ENCODE measurements at regions not wholly inside any gene's neighbourhood (a gene's known extent, or its start where the extent isn't known, plus 50 kb on each side); places are given as distances from the start of the nearest gene placed in this dataset.

DNA sequence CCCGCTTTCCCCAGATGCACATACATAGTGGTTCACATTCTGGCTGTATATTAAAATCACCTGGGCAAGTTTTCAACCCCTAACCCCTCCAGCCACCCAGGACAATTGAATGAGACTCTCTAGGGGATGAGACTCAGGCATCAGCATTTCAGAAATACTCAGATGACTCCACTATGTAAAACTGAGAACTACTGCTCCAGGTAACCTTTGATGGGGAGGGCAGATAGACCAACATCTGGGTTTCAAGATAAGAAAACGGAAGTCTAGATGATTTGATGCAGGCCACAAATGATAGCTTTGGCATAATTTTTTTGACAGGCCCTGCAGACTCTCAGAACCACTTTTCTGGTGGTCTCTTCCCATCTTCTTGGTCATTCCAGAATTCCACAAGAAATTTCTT is 341.1 kb downstream of the EMP1 start:
- TF ChIP-seq POLR2A (IDR thresholded peaks at IDR 0.05) = no peak
- TF ChIP-seq, protein P1, sequence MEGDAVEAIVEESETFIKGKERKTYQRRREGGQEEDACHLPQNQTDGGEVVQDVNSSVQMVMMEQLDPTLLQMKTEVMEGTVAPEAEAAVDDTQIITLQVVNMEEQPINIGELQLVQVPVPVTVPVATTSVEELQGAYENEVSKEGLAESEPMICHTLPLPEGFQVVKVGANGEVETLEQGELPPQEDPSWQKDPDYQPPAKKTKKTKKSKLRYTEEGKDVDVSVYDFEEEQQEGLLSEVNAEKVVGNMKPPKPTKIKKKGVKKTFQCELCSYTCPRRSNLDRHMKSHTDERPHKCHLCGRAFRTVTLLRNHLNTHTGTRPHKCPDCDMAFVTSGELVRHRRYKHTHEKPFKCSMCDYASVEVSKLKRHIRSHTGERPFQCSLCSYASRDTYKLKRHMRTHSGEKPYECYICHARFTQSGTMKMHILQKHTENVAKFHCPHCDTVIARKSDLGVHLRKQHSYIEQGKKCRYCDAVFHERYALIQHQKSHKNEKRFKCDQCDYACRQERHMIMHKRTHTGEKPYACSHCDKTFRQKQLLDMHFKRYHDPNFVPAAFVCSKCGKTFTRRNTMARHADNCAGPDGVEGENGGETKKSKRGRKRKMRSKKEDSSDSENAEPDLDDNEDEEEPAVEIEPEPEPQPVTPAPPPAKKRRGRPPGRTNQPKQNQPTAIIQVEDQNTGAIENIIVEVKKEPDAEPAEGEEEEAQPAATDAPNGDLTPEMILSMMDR (IDR thresholded peaks at IDR 0.05) = no peak
